ENCODE measurements at regions not wholly inside any gene's neighbourhood (a gene's known extent, or its start where the extent isn't known, plus 50 kb on each side); places are given as distances from the start of the nearest gene placed in this dataset.

DNA sequence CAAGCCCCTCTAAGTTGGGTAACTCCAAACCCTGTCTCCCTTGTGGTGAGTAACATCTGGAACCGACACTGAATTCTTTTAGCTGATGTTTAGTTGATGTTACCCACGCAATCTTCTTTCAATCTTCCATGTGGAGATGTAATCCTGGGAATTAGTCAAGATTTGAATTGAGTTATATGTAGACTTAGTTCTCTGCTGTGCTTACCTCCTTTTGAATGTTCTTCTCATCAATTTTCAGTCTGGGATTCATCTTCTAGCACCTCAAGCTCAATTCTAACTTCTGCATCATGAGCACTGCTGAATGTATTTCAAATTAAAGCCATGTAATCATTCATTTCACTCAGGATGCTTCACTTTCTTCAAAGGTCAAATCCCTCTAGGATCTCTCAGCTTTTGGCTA lies 270.6 kb downstream of the FAM170A start:
- H3K9me3 ChIP-seq (ENCODE audit: severe bottlenecking): no peaks in the 10 kb centered on the region
- H3K4me3 ChIP-seq (ENCODE audit: low read depth, low read length): no peak overlapping the region
- no peaks in the 10 kb centered on the region for H3K27me3 ChIP-seq (ENCODE audit: insufficient read depth, low read depth, severe bottlenecking)
- H3K27ac ChIP-seq: no peak overlapping the region
- TF ChIP-seq, protein P1, sequence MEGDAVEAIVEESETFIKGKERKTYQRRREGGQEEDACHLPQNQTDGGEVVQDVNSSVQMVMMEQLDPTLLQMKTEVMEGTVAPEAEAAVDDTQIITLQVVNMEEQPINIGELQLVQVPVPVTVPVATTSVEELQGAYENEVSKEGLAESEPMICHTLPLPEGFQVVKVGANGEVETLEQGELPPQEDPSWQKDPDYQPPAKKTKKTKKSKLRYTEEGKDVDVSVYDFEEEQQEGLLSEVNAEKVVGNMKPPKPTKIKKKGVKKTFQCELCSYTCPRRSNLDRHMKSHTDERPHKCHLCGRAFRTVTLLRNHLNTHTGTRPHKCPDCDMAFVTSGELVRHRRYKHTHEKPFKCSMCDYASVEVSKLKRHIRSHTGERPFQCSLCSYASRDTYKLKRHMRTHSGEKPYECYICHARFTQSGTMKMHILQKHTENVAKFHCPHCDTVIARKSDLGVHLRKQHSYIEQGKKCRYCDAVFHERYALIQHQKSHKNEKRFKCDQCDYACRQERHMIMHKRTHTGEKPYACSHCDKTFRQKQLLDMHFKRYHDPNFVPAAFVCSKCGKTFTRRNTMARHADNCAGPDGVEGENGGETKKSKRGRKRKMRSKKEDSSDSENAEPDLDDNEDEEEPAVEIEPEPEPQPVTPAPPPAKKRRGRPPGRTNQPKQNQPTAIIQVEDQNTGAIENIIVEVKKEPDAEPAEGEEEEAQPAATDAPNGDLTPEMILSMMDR (IDR thresholded peaks at IDR 0.05; ENCODE audit: low read depth, low read length): no peak
- H3K36me3 ChIP-seq: no peaks in the 10 kb centered on the region
- no peak for DNase-seq

- no peak overlapping the region for H3K27ac ChIP-seq
- TF ChIP-seq, protein P1 (IDR thresholded peaks at IDR 0.05; ENCODE audit: low read depth, low read length): no peak
- no peaks in the 10 kb centered on the region for H3K9me3 ChIP-seq (ENCODE audit: severe bottlenecking)
- no peak overlapping the region for H3K4me3 ChIP-seq (ENCODE audit: low read depth, low read length)
- DNase-seq: no peak
- no peaks in the 10 kb centered on the region for H3K36me3 ChIP-seq
- no peaks in the 10 kb centered on the region for H3K27me3 ChIP-seq (ENCODE audit: insufficient read depth, low read depth, severe bottlenecking)
Measured at GRCh38 chr5:119902593-119902992, 273.2 kb downstream of the FAM170A start.

- H3K4me3 ChIP-seq (ENCODE audit: low read depth, low read length): no peak overlapping the region
- no peak overlapping the region for H3K27ac ChIP-seq
- H3K36me3 ChIP-seq: no peaks in the 10 kb centered on the region
- no peak for DNase-seq
- H3K27me3 ChIP-seq (ENCODE audit: insufficient read depth, low read depth, severe bottlenecking): no peaks in the 10 kb centered on the region
- H3K9me3 ChIP-seq (ENCODE audit: severe bottlenecking): no peaks in the 10 kb centered on the region
- TF ChIP-seq, protein P1 (IDR thresholded peaks at IDR 0.05; ENCODE audit: low read depth, low read length): no peak
Measured at GRCh38 chr5:119913425-119913824, 284.1 kb downstream of the FAM170A start.

DNA sequence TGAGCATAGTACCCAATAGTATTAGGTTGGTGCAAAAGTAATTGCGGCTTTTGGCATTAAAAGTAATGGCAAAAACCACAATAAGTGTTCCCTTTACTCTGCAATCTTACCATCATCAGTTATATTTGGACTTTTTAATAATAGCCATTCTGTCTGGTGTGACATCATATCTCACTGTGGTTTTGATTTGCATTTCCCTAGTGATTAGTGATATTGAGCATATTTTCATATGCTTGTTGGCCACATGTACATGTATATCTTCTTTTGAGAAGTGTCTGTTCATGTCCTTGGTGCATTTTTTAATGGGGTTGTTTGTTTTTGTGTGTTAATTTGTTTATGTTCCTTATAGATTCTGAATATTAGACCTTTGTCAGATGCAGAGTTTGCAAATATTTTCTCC lies 289.9 kb downstream of the FAM170A start:
- H3K36me3 ChIP-seq: no peaks in the 10 kb centered on the region
- TF ChIP-seq, protein P1 (IDR thresholded peaks at IDR 0.05; ENCODE audit: low read depth, low read length): no peak

GRCh38 chr5:119926301-119926700 lies 296.9 kb downstream of the FAM170A start:
- no peaks in the 10 kb centered on the region for H3K27me3 ChIP-seq (ENCODE audit: insufficient read depth, low read depth, severe bottlenecking)
- no peaks in the 10 kb centered on the region for H3K36me3 ChIP-seq
- H3K4me3 ChIP-seq (ENCODE audit: low read depth, low read length): no peak overlapping the region
- no peaks in the 10 kb centered on the region for H3K9me3 ChIP-seq (ENCODE audit: severe bottlenecking)
- TF ChIP-seq, protein P1 (IDR thresholded peaks at IDR 0.05; ENCODE audit: low read depth, low read length): no peak
- DNase-seq: no peak
- H3K27ac ChIP-seq: no peak overlapping the region

More for the DNA sequence above, 289.9 kb downstream of the FAM170A start:
- Histone ChIP-seq H3K27ac (no peak overlapping the region), H3K9me3 (ENCODE audit: severe bottlenecking) (no peaks in the 10 kb centered on the region), H3K27me3 (ENCODE audit: insufficient read depth, low read depth, severe bottlenecking) (no peaks in the 10 kb centered on the region), H3K4me3 (ENCODE audit: low read depth, low read length) (no peak overlapping the region)
- no peak for DNase-seq

DNA sequence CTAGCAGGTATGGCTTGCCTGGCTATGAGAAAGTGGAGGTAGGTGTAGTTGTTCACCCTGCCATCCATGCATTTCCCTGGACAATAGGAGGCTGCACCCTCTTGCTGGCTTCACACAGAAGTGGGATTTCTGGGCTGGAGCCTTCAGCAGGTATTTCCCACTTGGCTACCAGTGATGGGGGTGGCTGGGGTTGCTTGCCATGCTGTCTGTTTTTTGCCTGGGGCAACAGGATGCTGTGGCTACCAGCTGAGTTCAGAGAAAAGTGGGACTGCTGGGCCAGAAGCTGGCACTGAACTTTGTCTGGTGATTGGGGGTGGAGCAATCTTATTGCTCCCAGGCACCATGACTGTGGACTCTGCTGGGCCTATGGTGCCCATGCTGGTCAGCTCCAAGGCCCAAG lies 299.6 kb downstream of the FAM170A start:
- H3K9me3 ChIP-seq (ENCODE audit: severe bottlenecking): no peaks in the 10 kb centered on the region
- DNase-seq: no peak
- H3K27ac ChIP-seq: no peak overlapping the region
- H3K27me3 ChIP-seq (ENCODE audit: insufficient read depth, low read depth, severe bottlenecking): no peaks in the 10 kb centered on the region
- TF ChIP-seq, protein P1 (IDR thresholded peaks at IDR 0.05; ENCODE audit: low read depth, low read length): no peak
- no peaks in the 10 kb centered on the region for H3K36me3 ChIP-seq
- H3K4me3 ChIP-seq (ENCODE audit: low read depth, low read length): no peak overlapping the region

Data from WERI-Rb-1 (cell line).